Left lung (tissue), 4 donors: ENCODE measurements at regions not wholly inside any gene's neighbourhood (a gene's known extent, or its start where the extent isn't known, plus 50 kb on each side); places are given as distances from the start of the nearest gene placed in this dataset.

ENCODE experiments used
- ATAC-seq: fragments of 200-7000 bp; cut with Tn5 transposase; one replicate; pipeline ENCODE4 v1.9.1; 2020; ENCODE audit warnings: moderate library complexity
- DNase-seq, 4 donors: peaks; one replicate each; pipeline ENCODE4 v3.0.0-alpha.2; 2013 to 2020
- H3K27ac ChIP-seq, 2 donors: fragments of 200-600 bp; sonication (generic) in 1 of 2; one replicate each; pipeline versions ENCODE4 v1.5.0 to v1.8.0; 2020 to 2021
- H3K27me3 ChIP-seq, 2 donors: fragments of 200-600 bp; sonication (generic) in 1 of 2; one replicate each; pipeline versions ENCODE4 v1.5.0 to v1.8.0; 2020 to 2021
- H3K36me3 ChIP-seq, 2 donors: fragments of 200-600 bp; sonication (generic) in 1 of 2; one replicate each; pipeline versions ENCODE4 v1.5.0 to v1.8.0; 2020 to 2021
- H3K4me1 ChIP-seq, 2 donors: fragments of 200-600 bp; one replicate each; pipeline ENCODE4 v1.8.0; 2021
- H3K4me3 ChIP-seq, 2 donors: fragments of 200-600 bp; sonication (generic) in 1 of 2; one replicate each; pipeline versions ENCODE4 v1.5.0 to v1.8.0; 2020 to 2021; ENCODE audit warnings: mild to moderate bottlenecking in 1 of 2
- H3K9me3 ChIP-seq, 2 donors: fragments of 200-600 bp; sonication (generic) in 1 of 2; one replicate each; pipeline versions ENCODE4 v1.5.0 to v1.8.0; 2020 to 2021
- CTCF ChIP-seq, 2 donors: fragments of 200-600 bp; sonication (generic) in 1 of 2; IDR thresholded peaks; one replicate each; pipeline versions ENCODE4 v1.5.0 to v1.8.0; 2021; ENCODE audit warnings: antibody characterized with exemption in 2 of 2
- intact Hi-C, 2 donors: fragments of 100-400 bp; cut with DNase I; formaldehyde crosslinking; loops; one replicate each; pipeline versions ENCODE4 v1.11.2 to v1.14.2; 2022
- donor health status: DM: no; HTN: yes; CAD: no.
- donor health status: DM: no; HTN: no; CAD: no.

GRCh38 chr18:49731860-49732311 lies 81.4 kb downstream of the ACAA2 start:
- DNase-seq, result no peak
- no peak for TF ChIP-seq CTCF (IDR thresholded peaks at IDR 0.05)
- intact Hi-C loops, result no loop called here

GRCh38 chr18:49731421-49731841 lies 81.9 kb downstream of the ACAA2 start:
- Histone ChIP-seq H3K4me1 (peaks cover under 1 to 14% of the 10 kb centered on the region in 2 donors), H3K27ac (no peak overlapping the region), H3K9me3 (no peaks in the 10 kb centered on the region), H3K36me3 (no peaks in the 10 kb centered on the region), H3K27me3 (no peaks in the 10 kb centered on the region), H3K4me3 (no peak overlapping the region)
- DNase-seq (no peak), ATAC-seq (no peak)
- TF ChIP-seq CTCF (IDR thresholded peaks at IDR 0.05), result no peak
- intact Hi-C loops, result no loop called here

More at GRCh38 chr18:49731860-49732311, 81.4 kb downstream of the ACAA2 start:
- Histone ChIP-seq H3K4me3 (no peak overlapping the region), H3K4me1 (peaks cover 0 to 14% of the 10 kb centered on the region in 2 donors), H3K27ac (no peak overlapping the region), H3K36me3 (no peaks in the 10 kb centered on the region), H3K9me3 (no peaks in the 10 kb centered on the region), H3K27me3 (no peaks in the 10 kb centered on the region)
- ATAC-seq, result no peak

- intact Hi-C loops, result no loop called here
- no peak for TF ChIP-seq CTCF (IDR thresholded peaks at IDR 0.05)
- H3K27ac ChIP-seq, result peak overlapping the region in 1 of 2 donors; percentile 1
- no peaks in the 10 kb centered on the region for H3K36me3 ChIP-seq
- no peaks in the 10 kb centered on the region for H3K27me3 ChIP-seq
- DNase-seq (no peak), ATAC-seq (no peak)
- peaks cover 6 to 14% of the 10 kb centered on the region in 2 donors for H3K4me1 ChIP-seq
- no peaks in the 10 kb centered on the region for H3K9me3 ChIP-seq
- no peak overlapping the region for H3K4me3 ChIP-seq
Measured at GRCh38 chr18:49730951-49731391, 82.4 kb downstream of the ACAA2 start.

GRCh38 chr18:49728542-49728941 lies 84.8 kb downstream of the ACAA2 start:
- Histone ChIP-seq H3K36me3 (no peaks in the 10 kb centered on the region), H3K4me3 (no peak overlapping the region), H3K27me3 (peaks cover 0 to 5% of the 10 kb centered on the region in 2 donors), H3K9me3 (no peaks in the 10 kb centered on the region), H3K27ac (no peak overlapping the region), H3K4me1 (peaks cover 14 to 18% of the 10 kb centered on the region in 2 donors)
- DNase-seq, result no peak
- ATAC-seq, result peak; percentile 47
- intact Hi-C loops, result no loop called here
- TF ChIP-seq CTCF (IDR thresholded peaks at IDR 0.05), result peak; percentile 48 to 57

- H3K27ac ChIP-seq, result no peak overlapping the region
- no peak overlapping the region for H3K4me3 ChIP-seq
- no peak for DNase-seq
- no peaks in the 10 kb centered on the region for H3K36me3 ChIP-seq
- no peak for ATAC-seq
- TF ChIP-seq CTCF (IDR thresholded peaks at IDR 0.05), result no peak
- peaks cover 14 to 19% of the 10 kb centered on the region in 2 donors for H3K4me1 ChIP-seq
- peaks cover 0 to 6% of the 10 kb centered on the region in 2 donors for H3K27me3 ChIP-seq
- intact Hi-C loops, result no loop called here
- H3K9me3 ChIP-seq, result no peaks in the 10 kb centered on the region
Measured at GRCh38 chr18:49727816-49728215, 85.5 kb downstream of the ACAA2 start.
